PC-3 (cell line): ENCODE measurements at regions not wholly inside any gene's neighbourhood (a gene's known extent, or its start where the extent isn't known, plus 50 kb on each side); places are given as distances from the start of the nearest gene placed in this dataset.

Source experiments
- ATAC-seq: fragments of 200-7000 bp; cut with Tn5 transposase; 2 replicates; pipeline ENCODE4 v1.9.1; 2020; ENCODE audit warnings: mild to moderate bottlenecking, moderate library complexity
- BruUV-seq: library from RNA; stranded (reverse); fragments of 400-500 nt; replicated peaks from 2 replicates; lab custom pipeline; 2021; lab: Mats Ljungman, UMichigan
- CTCF ChIA-PET: fragments of 300-600 bp; sonication (Branson Sonifier 250); formaldehyde crosslinking; loops from one replicate; lab custom pipeline; 2022; ENCODE audit warnings: antibody characterized with exemption; lab: Charles Lee
- POLR2A ChIA-PET: fragments of 300-600 bp; sonication (Branson Sonifier 250); formaldehyde crosslinking; loops from one replicate; lab custom pipeline; 2022; ENCODE audit warnings: antibody characterized with exemption; ENCODE audit not compliant: unreplicated experiment; lab: Charles Lee
- DNase-seq: peaks from one replicate; pipeline ENCODE4 v3.0.0-alpha.2; 2015
- H2AFZ ChIP-seq: fragments of 300-600 bp; sonication (generic); 2 replicates; pipeline ENCODE4 v1.6.0; 2016; ENCODE audit warnings: antibody characterized with exemption, low read length
- H3F3A ChIP-seq: fragments of 300-600 bp; sonication (generic); one replicate; pipeline ENCODE4 v1.6.0; 2017; ENCODE audit warnings: antibody characterized with exemption, low read length, control low read depth, mild to moderate bottlenecking; ENCODE audit not compliant: unreplicated experiment
- H3K27ac ChIP-seq: fragments of 300-600 bp; sonication (generic); 2 replicates; pipeline ENCODE4 v1.5.1; 2016; ENCODE audit warnings: mild to moderate bottlenecking, low read length
- H3K27me3 ChIP-seq: fragments of 300-600 bp; sonication (generic); 2 replicates; pipeline ENCODE4 v1.6.1; 2016; ENCODE audit warnings: low read length, mixed read lengths
- H3K36me3 ChIP-seq: fragments of 300-600 bp; sonication (generic); 2 replicates; pipeline ENCODE4 v1.6.1; 2016; ENCODE audit warnings: low read depth, mixed run types, low read length, mixed read lengths
- H3K4me1 ChIP-seq: fragments of 300-600 bp; sonication (generic); 2 replicates; pipeline ENCODE4 v1.5.1; 2016; ENCODE audit warnings: low read length; ENCODE audit not compliant: insufficient read depth
- H3K4me2 ChIP-seq: fragments of 300-600 bp; sonication (generic); 2 replicates; pipeline ENCODE4 v1.6.0; 2016; ENCODE audit warnings: low read length
- H3K4me3 ChIP-seq: fragments of 300-600 bp; sonication (generic); 2 replicates; pipeline ENCODE4 v1.5.1; 2016; ENCODE audit warnings: mild to moderate bottlenecking, low read length, mixed read lengths
- H3K79me2 ChIP-seq: fragments of 300-600 bp; sonication (generic); 2 replicates; pipeline ENCODE4 v1.6.1; 2017; ENCODE audit warnings: low read length, mixed read lengths
- H3K9ac ChIP-seq: fragments of 300-600 bp; sonication (generic); 2 replicates; pipeline ENCODE4 v1.6.0; 2016; ENCODE audit warnings: mild to moderate bottlenecking, low read length
- H3K9me2 ChIP-seq: fragments of 300-600 bp; sonication (generic); replicated peaks from 2 replicates; pipeline ENCODE4 v1.6.1; 2016; ENCODE audit warnings: mixed run types, low read length, mixed read lengths
- H3K9me3 ChIP-seq: fragments of 300-600 bp; sonication (generic); 2 replicates; pipeline ENCODE4 v1.6.1; 2016; ENCODE audit warnings: low read length, mixed read lengths
- H4K20me1 ChIP-seq: fragments of 300-600 bp; sonication (generic); 2 replicates; pipeline ENCODE4 v1.6.1; 2016; ENCODE audit warnings: low read length, mixed read lengths
- CTCF ChIP-seq: fragments of 300-600 bp; sonication (generic); conservative IDR thresholded peaks from 2 replicates; pipeline ENCODE4 v1.5.1; 2017; ENCODE audit warnings: antibody characterized with exemption, low read depth, mild to moderate bottlenecking, low read length
- EZH2 ChIP-seq: fragments of 300-600 bp; sonication (generic); IDR thresholded peaks from one replicate; pipeline ENCODE4 v1.6.1; 2017; ENCODE audit warnings: antibody characterized with exemption, mild to moderate bottlenecking, low read length; ENCODE audit not compliant: unreplicated experiment
- EZH2phosphoT487 ChIP-seq: fragments of 300-600 bp; sonication (generic); IDR thresholded peaks from 2 replicates; pipeline ENCODE4 v1.6.1; 2018; ENCODE audit warnings: mild to moderate bottlenecking, antibody characterized with exemption, low read length, borderline replicate concordance
- intact Hi-C: fragments of 100-400 bp; cut with micrococcal nuclease; formaldehyde crosslinking; loops from 2 replicates; pipeline ENCODE4 v1.9.0; 2023

GRCh38 chr20:4605166-4605565 lies 81.1 kb upstream of the PRNP start:
- no TSS peak for BruUV-seq
- no peak overlapping the region for H2AFZ ChIP-seq
- H4K20me1 ChIP-seq = no peaks in the 10 kb centered on the region
- no peak for TF ChIP-seq EZH2
- no peak for TF ChIP-seq EZH2phosphoT487
- TF ChIP-seq CTCF = no peak
- H3K27ac ChIP-seq = no peak overlapping the region
- no peaks in the 10 kb centered on the region for H3K9me3 ChIP-seq
- intact Hi-C loops = loop anchor here (5.0 kb wide), 1 partner anchor 352 kb away; no protein-coding TSS in a partner anchor
- no peaks in the 10 kb centered on the region for H3K36me3 ChIP-seq
- DNase-seq (no peak), ATAC-seq (no peak)
- no peaks in the 10 kb centered on the region for H3K79me2 ChIP-seq
- H3K4me3 ChIP-seq = no peak overlapping the region
- ChIA-PET CTCF (no interaction called here), POLR2A (no interaction called here)
- H3F3A ChIP-seq = peaks cover 4% of the 10 kb centered on the region
- peaks cover 39% of the 10 kb centered on the region for H3K4me1 ChIP-seq
- no peaks in the 10 kb centered on the region for H3K9me2 ChIP-seq
- H3K27me3 ChIP-seq = no peaks in the 10 kb centered on the region
- H3K4me2 ChIP-seq = no peak overlapping the region
- H3K9ac ChIP-seq = no peak overlapping the region

- BruUV-seq = no TSS peak
- no peak for DNase-seq
- POLR2A ChIA-PET = no interaction called here
Observed at GRCh38 chr20:4604580-4604979, 81.7 kb upstream of the PRNP start.

More at GRCh38 chr20:4604580-4604979, 81.7 kb upstream of the PRNP start:
- H3K27me3 ChIP-seq = no peaks in the 10 kb centered on the region
- H3K9me2 ChIP-seq = no peaks in the 10 kb centered on the region
- no peak overlapping the region for H3K27ac ChIP-seq
- no peak overlapping the region for H3K9ac ChIP-seq
- peaks cover 41% of the 10 kb centered on the region for H3K4me1 ChIP-seq
- H3K4me2 ChIP-seq = no peak overlapping the region
- no peak for TF ChIP-seq EZH2phosphoT487
- no peak for TF ChIP-seq CTCF
- TF ChIP-seq EZH2 = no peak
- H3K9me3 ChIP-seq = no peaks in the 10 kb centered on the region
- no peak overlapping the region for H3K4me3 ChIP-seq
- peaks cover 4% of the 10 kb centered on the region for H3F3A ChIP-seq
- no peaks in the 10 kb centered on the region for H3K36me3 ChIP-seq
- CTCF ChIA-PET = no interaction called here
- H2AFZ ChIP-seq = no peak overlapping the region
- H3K79me2 ChIP-seq = no peaks in the 10 kb centered on the region
- no peak for ATAC-seq
- H4K20me1 ChIP-seq = no peaks in the 10 kb centered on the region
- intact Hi-C loops = no loop called here
